GM23248 (cell line): ENCODE measurements at regions not wholly inside any gene's neighbourhood (a gene's known extent, or its start where the extent isn't known, plus 50 kb on each side); places are given as distances from the start of the nearest gene placed in this dataset.

Experiments used
- DNase-seq: peaks from one replicate; pipeline ENCODE4 v3.0.0-alpha.2; 2015
- H2AFZ ChIP-seq: fragments of 200-600 bp; sonication (generic); 2 replicates; pipeline ENCODE4 v1.6.1; 2016; ENCODE audit warnings: antibody characterized with exemption
- H3F3A ChIP-seq: fragments of 200-600 bp; sonication (generic); 2 replicates; pipeline ENCODE4 v1.6.1; 2016; ENCODE audit warnings: mild to moderate bottlenecking, antibody characterized with exemption, mixed run types; ENCODE audit not compliant: insufficient read depth
- H3K27ac ChIP-seq: fragments of 200-600 bp; sonication (generic); 2 replicates; pipeline ENCODE4 v1.5.1; 2016; ENCODE audit warnings: mild to moderate bottlenecking
- H3K27me3 ChIP-seq: fragments of 200-600 bp; sonication (generic); replicated peaks from 2 replicates; pipeline ENCODE4 v1.6.1; 2016; ENCODE audit warnings: mild to moderate bottlenecking; ENCODE audit not compliant: insufficient read depth
- H3K36me3 ChIP-seq: fragments of 200-600 bp; sonication (generic); 2 replicates; pipeline ENCODE4 v1.6.1; 2016; ENCODE audit warnings: low read depth, mild to moderate bottlenecking
- H3K4me1 ChIP-seq: fragments of 200-600 bp; sonication (generic); 2 replicates; pipeline ENCODE4 v1.6.1; 2016; ENCODE audit warnings: mild to moderate bottlenecking; ENCODE audit not compliant: insufficient read depth
- H3K4me2 ChIP-seq: fragments of 200-600 bp; sonication (generic); one replicate; pipeline ENCODE4 v1.6.1; 2016; ENCODE audit warnings: mild to moderate bottlenecking; ENCODE audit not compliant: unreplicated experiment
- H3K4me3 ChIP-seq: fragments of 200-600 bp; sonication (generic); 2 replicates; pipeline ENCODE4 v1.5.1; 2016; ENCODE audit warnings: mild to moderate bottlenecking
- H3K79me2 ChIP-seq: fragments of 200-600 bp; sonication (generic); 2 replicates; pipeline ENCODE4 v1.6.1; 2016; ENCODE audit warnings: mild to moderate bottlenecking; ENCODE audit not compliant: insufficient read depth
- H3K9ac ChIP-seq: fragments of 200-600 bp; sonication (generic); 2 replicates; pipeline ENCODE4 v1.6.1; 2016; ENCODE audit warnings: mild to moderate bottlenecking
- H3K9me2 ChIP-seq: fragments of 200-600 bp; sonication (generic); 2 replicates; pipeline ENCODE4 v1.6.1; 2016; ENCODE audit warnings: mixed run types, mild to moderate bottlenecking, moderate library complexity; ENCODE audit not compliant: insufficient read depth
- H3K9me3 ChIP-seq: fragments of 200-600 bp; sonication (generic); one replicate; pipeline ENCODE4 v1.6.1; 2017; ENCODE audit warnings: low read depth
- H4K20me1 ChIP-seq: fragments of 200-600 bp; sonication (generic); 2 replicates; pipeline ENCODE4 v1.6.0; 2016; ENCODE audit not compliant: insufficient read depth
- EZH2 ChIP-seq: fragments of 200-600 bp; sonication (generic); IDR thresholded peaks from 2 replicates; pipeline ENCODE4 v1.6.1; 2018; ENCODE audit warnings: antibody characterized with exemption, mild to moderate bottlenecking; ENCODE audit not compliant: insufficient read depth, poor library complexity, severe bottlenecking
- EZH2phosphoT487 ChIP-seq: fragments of 200-600 bp; sonication (generic); IDR thresholded peaks from 2 replicates; pipeline ENCODE4 v1.6.1; 2018; ENCODE audit warnings: antibody characterized with exemption, moderate library complexity, mild to moderate bottlenecking, low read depth; ENCODE audit not compliant: insufficient read depth
- WGBS, 2 experiments: methylation state at CpG; one replicate each; pipeline ENCODE4 v1.1.6; 2015 to 2017; ENCODE audit warnings: low lambda C conversion rate in 2 of 2, low coverage in 1 of 2; ENCODE audit errors: missing lambda C conversion rate in 2 of 2; 5-methylcytosine and 5-hydroxymethylcytosine counted together
- in situ Hi-C: fragments of 300-500 bp; cut with MboI; formaldehyde crosslinking; loops from 2 replicates; pipeline ENCODE4 v1.15.0; 2020

DNA sequence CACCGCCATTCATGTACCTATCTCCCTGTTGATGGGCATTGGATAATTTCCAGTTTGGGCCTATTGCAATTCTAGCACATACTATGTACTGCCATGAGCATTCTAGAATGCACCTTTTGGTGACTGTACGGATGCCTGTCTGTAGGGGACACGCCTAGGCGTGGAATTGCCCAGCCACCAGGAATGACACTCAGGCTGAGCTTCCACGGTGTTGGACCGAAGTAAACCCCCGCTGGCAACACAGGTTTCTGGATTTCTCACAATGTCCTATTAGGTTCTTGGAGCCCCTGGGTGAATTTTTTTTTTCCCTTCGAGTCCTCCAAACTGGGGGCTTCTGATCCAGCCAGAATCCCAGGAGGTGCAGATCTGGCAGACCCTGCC, 146.6 kb downstream of the IRF8 start:
- H2AFZ ChIP-seq: no peak overlapping the region
- no peak overlapping the region for H3K4me2 ChIP-seq
- no peak overlapping the region for H3K4me3 ChIP-seq
- H4K20me1 ChIP-seq: no peaks in the 10 kb centered on the region
- H3K36me3 ChIP-seq: no peaks in the 10 kb centered on the region
- no peaks in the 10 kb centered on the region for H3K79me2 ChIP-seq
- no peaks in the 10 kb centered on the region for H3K4me1 ChIP-seq
- no peaks in the 10 kb centered on the region for H3K9me3 ChIP-seq
- peaks cover 54% of the 10 kb centered on the region for H3K27me3 ChIP-seq
- no peak for DNase-seq
- WGBS, 2 experiments: 71% methylated on average over 8 of the region's 8 CpGs
- no peaks in the 10 kb centered on the region for H3F3A ChIP-seq
- in situ Hi-C loops: no loop called here
- H3K27ac ChIP-seq: no peak overlapping the region
- H3K9me2 ChIP-seq: no peaks in the 10 kb centered on the region
- TF ChIP-seq EZH2phosphoT487: no peak
- no peak for TF ChIP-seq EZH2
- no peak overlapping the region for H3K9ac ChIP-seq

DNA sequence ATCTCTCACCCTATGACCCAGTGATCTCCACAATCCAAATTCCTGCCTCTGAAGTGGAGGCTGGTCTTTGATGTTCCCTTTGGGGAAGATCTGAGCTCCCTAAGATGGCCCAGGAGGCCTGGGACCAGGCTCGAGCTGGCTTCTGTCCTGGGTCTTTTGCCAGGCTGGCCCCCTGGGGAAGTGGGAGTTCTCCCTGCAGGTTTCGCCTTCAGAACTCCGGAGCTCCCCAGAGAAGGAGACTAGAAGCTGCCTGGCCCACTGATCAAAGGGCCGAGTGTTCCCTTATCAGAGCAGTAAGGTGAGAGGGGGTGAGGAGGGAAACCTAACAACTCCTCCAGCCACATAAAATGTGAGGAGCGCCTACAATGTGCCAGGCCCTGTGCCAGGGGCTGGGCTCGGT, 147.1 kb downstream of the IRF8 start:
- WGBS, 2 experiments: 26% methylated on average over 6 of the region's 6 CpGs
- no peaks in the 10 kb centered on the region for H3K9me3 ChIP-seq
- no peaks in the 10 kb centered on the region for H3K36me3 ChIP-seq
- no peaks in the 10 kb centered on the region for H3K4me1 ChIP-seq
- no peak overlapping the region for H2AFZ ChIP-seq
- H4K20me1 ChIP-seq: no peaks in the 10 kb centered on the region
- H3K9me2 ChIP-seq: no peaks in the 10 kb centered on the region
- no peaks in the 10 kb centered on the region for H3F3A ChIP-seq
- in situ Hi-C loops: no loop called here
- H3K79me2 ChIP-seq: no peaks in the 10 kb centered on the region
- H3K27me3 ChIP-seq: peaks cover 54% of the 10 kb centered on the region
- no peak for DNase-seq
- no peak overlapping the region for H3K9ac ChIP-seq
- no peak overlapping the region for H3K27ac ChIP-seq
- no peak overlapping the region for H3K4me3 ChIP-seq
- no peak overlapping the region for H3K4me2 ChIP-seq
- TF ChIP-seq EZH2phosphoT487: no peak
- no peak for TF ChIP-seq EZH2

DNA sequence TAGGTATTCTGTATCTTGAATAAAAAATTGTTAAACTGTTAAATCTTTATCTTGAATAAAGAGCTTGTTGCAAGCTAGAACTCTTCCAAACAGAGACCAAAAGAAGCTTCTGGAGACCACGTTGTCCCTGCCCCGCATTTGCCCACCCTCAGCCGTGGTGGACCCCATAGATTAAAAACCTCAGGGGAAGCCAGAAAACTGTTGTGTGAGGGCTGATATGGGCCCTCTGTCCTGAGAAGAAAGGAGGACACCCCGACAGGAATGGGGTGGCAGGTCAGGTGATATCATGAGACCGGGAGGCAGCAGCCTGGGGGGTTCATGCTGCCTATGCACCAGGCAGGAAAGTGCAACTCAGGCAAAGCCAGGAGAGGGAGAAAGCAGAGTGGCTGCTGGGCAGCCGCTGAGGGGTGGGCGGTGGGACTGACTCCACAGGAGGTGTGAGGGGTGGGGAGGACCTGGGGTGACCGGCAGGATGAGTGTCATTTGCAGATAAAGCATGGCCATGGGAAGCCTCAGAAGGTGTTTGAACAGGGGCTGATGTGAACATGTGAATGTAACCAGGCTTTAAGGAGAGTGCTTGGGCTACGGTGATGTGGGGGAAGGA, 147.8 kb downstream of the IRF8 start:
- H3K4me3 ChIP-seq: no peak overlapping the region
- no peak overlapping the region for H2AFZ ChIP-seq
- DNase-seq: no peak
- H3K4me1 ChIP-seq: no peaks in the 10 kb centered on the region
- no peaks in the 10 kb centered on the region for H3K36me3 ChIP-seq
- TF ChIP-seq EZH2: no peak
- no peaks in the 10 kb centered on the region for H3F3A ChIP-seq
- H3K4me2 ChIP-seq: no peak overlapping the region
- no peaks in the 10 kb centered on the region for H4K20me1 ChIP-seq
- H3K9me3 ChIP-seq: no peaks in the 10 kb centered on the region
- WGBS, 2 experiments: 25 to 28% methylated on average over 6 to 9 of the region's 9 CpGs
- peaks cover 49% of the 10 kb centered on the region for H3K27me3 ChIP-seq
- H3K79me2 ChIP-seq: no peaks in the 10 kb centered on the region
- no peak overlapping the region for H3K27ac ChIP-seq
- H3K9ac ChIP-seq: no peak overlapping the region
- H3K9me2 ChIP-seq: no peaks in the 10 kb centered on the region
- in situ Hi-C loops: no loop called here

DNA sequence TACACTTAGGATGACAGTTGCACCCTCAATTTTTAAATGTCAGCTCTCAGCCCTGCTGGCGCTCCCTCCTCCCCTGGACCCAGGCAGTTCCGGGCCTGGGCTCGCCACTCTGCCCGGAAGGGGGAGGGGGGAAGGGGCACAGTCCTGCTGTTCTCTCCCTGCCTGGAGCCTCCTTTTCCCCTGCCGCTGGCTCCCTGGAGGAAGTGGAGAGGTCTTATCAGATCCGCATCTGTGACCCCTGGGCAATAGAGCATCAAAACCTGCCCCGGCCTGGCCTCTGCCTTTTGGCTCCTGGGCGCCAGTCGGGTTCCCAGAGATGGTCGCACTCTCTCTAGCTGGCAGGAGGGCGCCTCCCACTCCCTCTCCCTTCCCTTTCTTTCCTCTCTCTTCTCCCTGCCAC, 149.3 kb downstream of the IRF8 start:
- in situ Hi-C loops: no loop called here
- WGBS, 2 experiments: 61 to 66% methylated on average over 9 to 10 of the region's 11 CpGs

More for the DNA sequence above, 149.3 kb downstream of the IRF8 start:
- Histone ChIP-seq H4K20me1 (no peaks in the 10 kb centered on the region), H2AFZ (no peak overlapping the region), H3K9me2 (no peaks in the 10 kb centered on the region), H3K9ac (no peak overlapping the region), H3K9me3 (no peaks in the 10 kb centered on the region), H3K27me3 (peaks cover 41% of the 10 kb centered on the region), H3K4me2 (no peak overlapping the region), H3F3A (no peaks in the 10 kb centered on the region), H3K36me3 (no peaks in the 10 kb centered on the region), H3K4me3 (no peak overlapping the region), H3K4me1 (no peaks in the 10 kb centered on the region), H3K79me2 (no peaks in the 10 kb centered on the region), H3K27ac (no peak overlapping the region)
- TF ChIP-seq EZH2phosphoT487: no peak
- no peak for TF ChIP-seq EZH2
- no peak for DNase-seq
